Neuronal stem cell (in vitro differentiated cells): ENCODE measurements at regions not wholly inside any gene's neighbourhood (a gene's known extent, or its start where the extent isn't known, plus 50 kb on each side); places are given as distances from the start of the nearest gene placed in this dataset.

Experiments
- DNase-seq: peaks from one replicate; pipeline ENCODE4 v3.0.0-alpha.2; 2013; ENCODE audit warnings: low spot score
- H2AFZ ChIP-seq: one replicate; pipeline ENCODE4 v1.6.1; 2013; ENCODE audit warnings: mild to moderate bottlenecking, low read length, inconsistent platforms
- H2AK5ac ChIP-seq: 2 replicates; pipeline ENCODE4 v1.6.1; 2013; ENCODE audit warnings: low read depth, mild to moderate bottlenecking, inconsistent platforms, low read length, moderate library complexity, mixed read lengths
- H2BK120ac ChIP-seq: 2 replicates; pipeline ENCODE4 v1.6.1; 2013; ENCODE audit warnings: low read depth, mild to moderate bottlenecking, inconsistent platforms, low read length, moderate library complexity, mixed read lengths
- H2BK12ac ChIP-seq: one replicate; pipeline ENCODE4 v1.6.1; 2013; ENCODE audit warnings: low read length, inconsistent platforms
- H2BK15ac ChIP-seq: 2 replicates; pipeline ENCODE4 v1.6.1; 2013; ENCODE audit warnings: mild to moderate bottlenecking, low read length, inconsistent platforms, mixed read lengths
- H2BK5ac ChIP-seq: one replicate; pipeline ENCODE4 v1.6.1; 2013; ENCODE audit warnings: inconsistent platforms, mild to moderate bottlenecking, low read length, moderate library complexity
- H3K14ac ChIP-seq: one replicate; pipeline ENCODE4 v1.6.1; 2013; ENCODE audit warnings: low read length, inconsistent platforms
- H3K18ac ChIP-seq: 2 replicates; pipeline ENCODE4 v1.6.1; 2013; ENCODE audit warnings: low read length, inconsistent platforms
- H3K23ac ChIP-seq: 2 replicates; pipeline ENCODE4 v1.6.1; 2013; ENCODE audit warnings: low read depth, mild to moderate bottlenecking, mixed read lengths, low read length, inconsistent platforms; ENCODE audit not compliant: poor library complexity
- H3K27ac ChIP-seq: replicated peaks from 3 replicates; pipeline ENCODE4 v1.5.1; 2013; ENCODE audit warnings: low read length, inconsistent platforms
- H3K27me3 ChIP-seq, 3 experiments: 2 replicates each; pipeline ENCODE4 v1.6.1; 2013; ENCODE audit warnings: low read length in 3 of 3, mild to moderate bottlenecking in 2 of 3, inconsistent platforms in 1 of 3, low read depth in 1 of 3, mixed read lengths in 1 of 3, moderate library complexity in 1 of 3; ENCODE audit not compliant: control insufficient read depth in 3 of 3, insufficient read depth in 3 of 3
- H3K36me3 ChIP-seq, 2 donors: replicated peaks in 1 of 2; 2 replicates each; pipeline ENCODE4 v1.6.1; 2013; ENCODE audit warnings: low read length in 2 of 2; ENCODE audit not compliant: control insufficient read depth in 2 of 2, insufficient read depth in 2 of 2
- H3K4ac ChIP-seq: 2 replicates; pipeline ENCODE4 v1.6.1; 2013; ENCODE audit warnings: inconsistent platforms, mild to moderate bottlenecking, low read length, moderate library complexity
- H3K4me1 ChIP-seq, 2 donors: 1 replicate in 1 of 2; 2 replicates in 1 of 2; pipeline ENCODE4 v1.6.1; 2013; ENCODE audit warnings: low read length in 2 of 2, low read depth in 1 of 2; ENCODE audit not compliant: control insufficient read depth in 2 of 2, insufficient read depth in 1 of 2
- H3K4me2 ChIP-seq: one replicate; pipeline ENCODE4 v1.6.1; 2013; ENCODE audit warnings: mild to moderate bottlenecking, low read length, inconsistent platforms; ENCODE audit not compliant: insufficient read depth, poor library complexity, severe bottlenecking
- H3K4me3 ChIP-seq, 2 donors: 2 replicates each; pipeline ENCODE4 v1.5.1; 2013; ENCODE audit warnings: low read length in 2 of 2, mild to moderate bottlenecking in 2 of 2, inconsistent platforms in 1 of 2, moderate library complexity in 1 of 2
- H3K79me1 ChIP-seq: one replicate; pipeline ENCODE4 v1.6.1; 2013; ENCODE audit warnings: low read depth, mild to moderate bottlenecking, inconsistent platforms, low read length, moderate library complexity
- H3K9ac ChIP-seq: one replicate; pipeline ENCODE4 v1.6.1; 2013; ENCODE audit warnings: mild to moderate bottlenecking, low read depth, low read length, inconsistent platforms; ENCODE audit not compliant: poor library complexity
- H3K9me3 ChIP-seq, 2 donors: replicated peaks in 1 of 2; 2 replicates each; pipeline versions ENCODE3 to v1.6.1; 2013; ENCODE audit warnings: low read length in 2 of 2, mild to moderate bottlenecking in 2 of 2, inconsistent platforms in 1 of 2, low read depth in 1 of 2, mixed read lengths in 1 of 2, moderate library complexity in 1 of 2; ENCODE audit not compliant: control insufficient read depth in 2 of 2, insufficient read depth in 1 of 2
- H4K8ac ChIP-seq: one replicate; pipeline ENCODE4 v1.6.1; 2013; ENCODE audit warnings: low read depth, mild to moderate bottlenecking, inconsistent platforms, low read length, moderate library complexity
- H4K91ac ChIP-seq: one replicate; pipeline ENCODE4 v1.6.1; 2013; ENCODE audit warnings: low read length, low read depth, mild to moderate bottlenecking, inconsistent platforms; ENCODE audit not compliant: poor library complexity
- WGBS, 2 donors: extraction: QIAGEN DNeasy Blood & Tissue Kit; methylation state at CpG; one replicate each; pipeline ENCODE4 v1.1.7; 2013; ENCODE audit warnings: missing lambda C conversion rate in 2 of 2, mixed read lengths in 1 of 2; ENCODE audit not compliant: insufficient read length in 2 of 2, insufficient replicate concordance in 1 of 2; ENCODE audit errors: extremely low coverage in 2 of 2; 5-methylcytosine and 5-hydroxymethylcytosine counted together

GRCh38 chr2:207332480-207333212, 166.9 kb upstream of the KLF7 start:
- Histone ChIP-seq H2AFZ (peak overlapping the region; percentile 21), H3K27me3 (no peaks in the 10 kb centered on the region), H3K18ac (no peak overlapping the region), H3K4me1 (peaks cover 7 to 40% of the 10 kb centered on the region in 2 donors), H4K8ac (no peak overlapping the region), H2BK5ac (no peak overlapping the region), H2BK120ac (no peak overlapping the region), H3K4me3 (no peak overlapping the region), H3K23ac (no peak overlapping the region), H3K36me3 (no peaks in the 10 kb centered on the region), H3K79me1 (no peaks in the 10 kb centered on the region), H3K4ac (no peak overlapping the region), H3K9me3 (no peaks in the 10 kb centered on the region), H4K91ac (no peak overlapping the region), H3K27ac (no peak overlapping the region), H3K4me2 (no peak overlapping the region), H2BK12ac (no peak overlapping the region), H2AK5ac (no peak overlapping the region), H2BK15ac (no peak overlapping the region), H3K14ac (no peak overlapping the region), H3K9ac (no peak overlapping the region)
- WGBS, 2 donors = no CpG with 5 or more reads among the region's 3 CpGs
- no peak for DNase-seq

- Histone ChIP-seq H2BK5ac (no peak overlapping the region), H3K9me3 (no peaks in the 10 kb centered on the region), H3K18ac (no peak overlapping the region), H2BK120ac (no peak overlapping the region), H3K4me1 (peaks cover 10 to 48% of the 10 kb centered on the region in 2 donors), H3K4me3 (no peak overlapping the region), H2BK12ac (no peak overlapping the region), H3K36me3 (no peaks in the 10 kb centered on the region), H3K27me3 (no peaks in the 10 kb centered on the region), H3K4ac (no peak overlapping the region), H3K14ac (no peak overlapping the region), H3K9ac (no peak overlapping the region), H3K27ac (no peak overlapping the region), H4K8ac (no peak overlapping the region), H2BK15ac (no peak overlapping the region), H3K4me2 (no peak overlapping the region), H3K23ac (no peak overlapping the region), H3K79me1 (no peaks in the 10 kb centered on the region), H2AFZ (peak overlapping the region; percentile 73), H4K91ac (no peak overlapping the region), H2AK5ac (no peak overlapping the region)
- DNase-seq = no peak
- WGBS, 2 donors = no CpG with 5 or more reads among the region's 5 CpGs
Measured at GRCh38 chr2:207333599-207334300, 168.0 kb upstream of the KLF7 start.

DNA sequence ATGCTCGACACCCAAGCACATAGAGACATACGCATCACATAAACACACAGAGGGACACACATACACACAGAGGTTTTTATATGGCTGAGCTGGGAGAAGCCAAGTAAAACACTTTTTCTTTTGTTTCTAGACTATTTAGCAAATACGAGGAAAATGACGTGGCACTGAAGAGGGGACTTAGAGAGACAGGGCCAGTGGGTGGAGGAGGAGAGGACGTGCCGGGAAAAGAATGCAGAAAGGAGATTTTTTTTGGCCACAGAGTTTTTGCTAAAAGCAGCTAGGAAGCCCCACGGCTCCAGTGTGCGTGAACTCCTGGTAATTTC, 168.5 kb upstream of the KLF7 start:
- H3K14ac ChIP-seq = no peak overlapping the region
- H3K9me3 ChIP-seq = no peaks in the 10 kb centered on the region
- no peak overlapping the region for H3K9ac ChIP-seq
- H3K4me2 ChIP-seq = peak overlapping the region; percentile 40
- H4K91ac ChIP-seq = no peak overlapping the region
- H3K18ac ChIP-seq = no peak overlapping the region
- no peak overlapping the region for H2BK120ac ChIP-seq
- H2BK5ac ChIP-seq = no peak overlapping the region
- H3K23ac ChIP-seq = no peak overlapping the region
- no peaks in the 10 kb centered on the region for H3K79me1 ChIP-seq
- no peak overlapping the region for H2AK5ac ChIP-seq
- H4K8ac ChIP-seq = no peak overlapping the region
- peak overlapping the region; percentile 73 for H2AFZ ChIP-seq
- no peak overlapping the region for H2BK15ac ChIP-seq
- no peaks in the 10 kb centered on the region for H3K27me3 ChIP-seq
- H3K4me1 ChIP-seq = peaks cover 10 to 48% of the 10 kb centered on the region in 2 donors
- WGBS, 2 donors = no CpG with 5 or more reads among the region's 8 CpGs
- no peak for DNase-seq
- H3K4ac ChIP-seq = no peak overlapping the region
- H2BK12ac ChIP-seq = no peak overlapping the region
- H3K36me3 ChIP-seq = no peaks in the 10 kb centered on the region
- H3K27ac ChIP-seq = no peak overlapping the region
- H3K4me3 ChIP-seq = peak overlapping the region in 1 of 2 donors; percentile 24

DNA sequence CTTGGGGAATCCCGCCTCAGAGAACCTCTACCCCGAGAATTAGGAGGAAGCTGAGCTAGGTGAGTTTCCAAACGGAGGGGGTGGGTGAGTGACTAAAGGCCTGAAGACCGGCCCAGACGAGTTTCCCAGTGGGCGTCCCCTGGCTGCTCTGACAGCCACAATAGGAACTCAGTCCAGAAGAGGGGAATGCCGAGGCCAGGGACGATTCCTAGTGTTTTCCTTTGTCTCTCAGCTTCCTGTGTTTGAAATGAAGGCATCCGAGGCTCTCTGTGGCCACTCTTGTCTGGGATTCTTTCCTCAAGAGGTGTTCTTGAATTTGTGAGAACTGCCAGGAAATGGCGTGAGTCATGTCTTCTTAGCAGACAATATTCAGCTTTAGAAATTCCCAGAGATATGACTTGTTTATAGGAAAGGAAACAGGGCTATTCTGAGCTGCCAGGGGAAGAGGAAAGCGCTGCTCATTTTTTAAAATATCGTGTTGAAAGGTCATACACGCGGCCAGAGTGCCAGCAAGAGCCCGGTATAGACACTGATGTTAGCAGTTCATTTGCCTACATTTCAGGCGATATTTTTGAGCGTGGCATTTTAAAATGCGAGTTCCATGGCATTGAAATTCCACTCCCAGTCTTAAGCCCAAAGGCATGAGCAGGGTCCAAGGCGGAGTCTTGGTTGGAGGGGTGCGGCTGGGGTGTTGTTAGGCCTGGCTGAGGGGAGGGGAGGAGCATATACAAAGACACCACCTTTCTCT, 169.1 kb upstream of the KLF7 start:
- Histone ChIP-seq H2AK5ac (no peak overlapping the region), H2BK12ac (no peak overlapping the region), H3K4me3 (peak overlapping the region in 1 of 2 donors; percentile 31), H4K91ac (no peak overlapping the region), H3K18ac (no peak overlapping the region), H3K4me2 (peak overlapping the region; percentile 40), H3K14ac (no peak overlapping the region), H3K9ac (no peak overlapping the region), H3K4me1 (peaks cover 10 to 45% of the 10 kb centered on the region in 2 donors), H3K9me3 (no peaks in the 10 kb centered on the region), H3K4ac (no peak overlapping the region), H2BK120ac (no peak overlapping the region), H3K79me1 (no peaks in the 10 kb centered on the region), H3K36me3 (no peaks in the 10 kb centered on the region), H2AFZ (peak overlapping the region; percentile 73), H3K23ac (no peak overlapping the region), H2BK15ac (no peak overlapping the region), H3K27me3 (no peaks in the 10 kb centered on the region), H3K27ac (no peak overlapping the region), H2BK5ac (no peak overlapping the region), H4K8ac (no peak overlapping the region)
- WGBS, 2 donors = no CpG with 5 or more reads among the region's 20 CpGs
- DNase-seq = peak; percentile 71
